Pancreas (tissue), 10 donors: ENCODE measurements at regions not wholly inside any gene's neighbourhood (a gene's known extent, or its start where the extent isn't known, plus 50 kb on each side); places are given as distances from the start of the nearest gene placed in this dataset.

ENCODE experiments used
- ATAC-seq, 4 donors: fragments of 200-7000 bp; cut with Tn5 transposase; one replicate each; pipeline versions ENCODE4 v1.8.0 to v1.9.1; 2020; ENCODE audit warnings: mild to moderate bottlenecking in 4 of 4, moderate library complexity in 4 of 4
- DNase-seq, 6 donors: peaks; one replicate each; pipeline ENCODE4 v3.0.0-alpha.2; 2020
- FAIRE-seq: peaks from 2 replicates; lab custom pipeline; 2012; peaks lifted over from hg19 to GRCh38; lab: Jason Lieb, UNC
- H3K27ac ChIP-seq, 4 donors: fragments of 200-600 bp; sonication (generic); 1 replicate in 3 of 4; 2 replicates in 1 of 4; pipeline versions ENCODE4 v1.5.0 to v1.8.0; 2020
- H3K27me3 ChIP-seq, 4 donors: fragments of 200-600 bp; one replicate each; pipeline ENCODE4 v1.8.0; 2021
- H3K36me3 ChIP-seq, 3 donors: fragments of 200-600 bp; sonication (generic) in 1 of 3; one replicate each; pipeline versions ENCODE4 v1.5.0 to v1.8.0; 2020 to 2021
- H3K4me1 ChIP-seq, 3 donors: fragments of 200-600 bp; one replicate each; pipeline ENCODE4 v1.8.0; 2021
- H3K4me3 ChIP-seq, 4 donors: fragments of 200-600 bp; sonication (generic) in 2 of 4; one replicate each; pipeline versions ENCODE4 v1.5.0 to v1.8.0; 2020 to 2021
- H3K9me3 ChIP-seq, 4 donors: fragments of 200-600 bp; one replicate each; pipeline ENCODE4 v1.8.0; 2021
- CTCF ChIP-seq, 4 donors: fragments of 200-600 bp; sonication (generic) in 3 of 4; IDR thresholded peaks; one replicate each; pipeline versions ENCODE4 v1.5.0 to v1.8.0; 2021; ENCODE audit warnings: antibody characterized with exemption in 4 of 4
- WGBS, 2 donors: extraction: QIAGEN DNeasy Blood & Tissue Kit; methylation state at CpG; one replicate each; pipeline ENCODE4 v1.1.7; 2013; 5-methylcytosine and 5-hydroxymethylcytosine counted together
- intact Hi-C, 3 donors: fragments of 100-400 bp; cut with DNase I; formaldehyde crosslinking; loops; one replicate each; pipeline versions ENCODE4 v1.11.1 to v1.14.2; 2022
- donor health status: healthy with polysubstance abuse.
- donor health status: DM: no; HTN: no; CAD: no; lungs with moderate emphysema.
- donor health status: DM: no; HTN: no; CAD: no.
- donor health status: control.
- donor health status: control.
- donor health status: Bipolar disorder and iron deficiency.
- donor health status: DM: yes; HTN: yes; CAD: no.
- donor health status: DM: no; HTN: no; CAD: no.
- donor health status: DM: no; HTN: no; CAD: no.
- donor health status: DM: yes; HTN: yes; CAD: no.

GRCh38 chr3:3696345-3696744, 102.9 kb upstream of the LRRN1 start:
- ATAC-seq (no peak), DNase-seq (no peak), FAIRE-seq (no peak)
- H3K4me1 ChIP-seq: peaks cover 9 to 20% (median 9%) of the 10 kb centered on the region in 3 donors
- intact Hi-C loops: no loop called here
- H3K36me3 ChIP-seq: no peaks in the 10 kb centered on the region
- H3K27ac ChIP-seq: no peak overlapping the region
- H3K9me3 ChIP-seq: no peaks in the 10 kb centered on the region
- H3K4me3 ChIP-seq: no peak overlapping the region
- no peak for TF ChIP-seq CTCF (IDR thresholded peaks at IDR 0.05)
- H3K27me3 ChIP-seq: peaks cover 0 to 9% (median 0%) of the 10 kb centered on the region in 4 donors
- 69 to 81% methylated on average over 5 of the region's 5 CpGs for WGBS, 2 donors

- Histone ChIP-seq H3K27me3 (peaks cover 0 to 9% (median 1%) of the 10 kb centered on the region in 4 donors), H3K9me3 (no peaks in the 10 kb centered on the region), H3K27ac (no peak overlapping the region), H3K4me3 (no peak overlapping the region), H3K4me1 (no peaks in the 10 kb centered on the region), H3K36me3 (no peaks in the 10 kb centered on the region)
- FAIRE-seq (no peak), DNase-seq (no peak), ATAC-seq (no peak)
- intact Hi-C loops: no loop called here
- TF ChIP-seq CTCF (IDR thresholded peaks at IDR 0.05): no peak
- 0 to 46% methylated on average over 1 of the region's 1 CpG for WGBS, 2 donors
Measured at GRCh38 chr3:3693593-3693992, 105.6 kb upstream of the LRRN1 start.

- H3K27ac ChIP-seq: no peak overlapping the region
- intact Hi-C loops: no loop called here
- H3K9me3 ChIP-seq: no peaks in the 10 kb centered on the region
- H3K36me3 ChIP-seq: no peaks in the 10 kb centered on the region
- FAIRE-seq (no peak), DNase-seq (no peak), ATAC-seq (no peak)
- no peak for TF ChIP-seq CTCF (IDR thresholded peaks at IDR 0.05)
- WGBS, 2 donors: 95 to 98% methylated on average over 2 of the region's 2 CpGs
- H3K27me3 ChIP-seq: peaks cover 0 to 3% (median 1%) of the 10 kb centered on the region in 4 donors
- H3K4me1 ChIP-seq: no peaks in the 10 kb centered on the region
- H3K4me3 ChIP-seq: no peak overlapping the region
Measured at GRCh38 chr3:3689601-3690375, 109.4 kb upstream of the LRRN1 start.

- DNase-seq: no peak
- no peak for FAIRE-seq
- no peaks in the 10 kb centered on the region for H3K9me3 ChIP-seq
- H3K36me3 ChIP-seq: no peaks in the 10 kb centered on the region
- TF ChIP-seq CTCF (IDR thresholded peaks at IDR 0.05): no peak
- WGBS, 2 donors: 69 to 77% methylated on average over 3 of the region's 3 CpGs
- intact Hi-C loops: no loop called here
- no peak overlapping the region for H3K27ac ChIP-seq
- peaks cover 0 to 3% (median under 1%) of the 10 kb centered on the region in 4 donors for H3K27me3 ChIP-seq
- no peak overlapping the region for H3K4me3 ChIP-seq
- H3K4me1 ChIP-seq: no peaks in the 10 kb centered on the region
- ATAC-seq: no peak
Measured at GRCh38 chr3:3686907-3687648, 112.2 kb upstream of the LRRN1 start.
